HG02938 (cell line): ENCODE measurements at regions not wholly inside any gene's neighbourhood (a gene's known extent, or its start where the extent isn't known, plus 50 kb on each side); places are given as distances from the start of the nearest gene placed in this dataset.

ENCODE experiments used
- ATAC-seq: cut with Tn5 transposase; IDR thresholded peaks from one replicate; pipeline ENCODE4 v1.9.1; 2021; ENCODE audit warnings: mild to moderate bottlenecking, moderate library complexity; ENCODE audit not compliant: unreplicated experiment

DNA sequence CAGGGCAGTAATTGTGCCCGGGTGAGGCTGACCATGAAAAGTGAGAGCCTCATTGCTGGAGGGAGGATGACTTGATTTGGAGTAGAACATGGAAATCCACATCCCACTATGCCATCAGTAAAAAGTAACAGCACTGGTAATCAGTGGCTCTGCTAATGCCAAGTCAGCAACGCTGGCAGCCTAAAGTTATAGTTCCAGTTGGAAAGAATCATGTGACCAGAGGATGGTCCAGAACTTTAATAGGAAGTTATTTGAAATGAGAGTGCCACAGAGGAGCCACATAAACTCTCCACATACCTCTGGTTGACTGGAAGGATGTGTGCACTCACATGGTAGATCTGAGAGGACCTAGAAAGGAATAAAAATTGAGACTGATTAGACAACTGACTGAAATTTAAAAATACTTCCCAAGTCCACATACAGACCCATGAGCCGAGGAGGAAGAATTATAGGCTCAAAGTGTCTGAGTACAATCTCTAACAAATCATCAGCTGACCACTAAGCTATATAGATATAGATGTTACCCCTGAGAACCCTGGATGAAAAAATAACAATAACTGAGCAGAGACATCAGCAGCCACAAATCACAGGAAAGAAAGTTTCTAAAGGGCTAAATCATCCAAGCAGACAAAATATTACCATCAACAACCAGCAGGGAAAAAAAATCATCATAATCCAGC is 346.8 kb downstream of the STK39 start:
- ATAC-seq = no peak

DNA sequence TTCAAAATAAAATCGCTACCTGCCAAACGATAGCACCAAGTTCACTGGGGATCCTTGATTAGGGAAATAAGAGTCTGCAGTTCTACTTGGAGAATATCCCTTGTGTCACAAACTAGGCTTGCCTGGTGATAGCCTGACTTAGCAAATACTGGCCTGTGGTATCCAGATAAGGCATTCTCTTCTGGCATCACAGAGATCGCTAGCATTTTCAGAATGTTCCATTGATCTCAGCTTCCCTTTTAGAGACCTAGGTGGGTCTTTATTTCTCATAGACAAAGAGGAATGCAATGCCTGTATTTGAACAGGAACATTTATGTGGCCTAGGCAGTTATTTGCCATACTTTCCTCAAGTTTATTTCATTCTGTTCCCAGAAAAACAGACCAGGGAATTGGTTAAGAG is 349.1 kb downstream of the STK39 start:
- no peak for ATAC-seq

DNA sequence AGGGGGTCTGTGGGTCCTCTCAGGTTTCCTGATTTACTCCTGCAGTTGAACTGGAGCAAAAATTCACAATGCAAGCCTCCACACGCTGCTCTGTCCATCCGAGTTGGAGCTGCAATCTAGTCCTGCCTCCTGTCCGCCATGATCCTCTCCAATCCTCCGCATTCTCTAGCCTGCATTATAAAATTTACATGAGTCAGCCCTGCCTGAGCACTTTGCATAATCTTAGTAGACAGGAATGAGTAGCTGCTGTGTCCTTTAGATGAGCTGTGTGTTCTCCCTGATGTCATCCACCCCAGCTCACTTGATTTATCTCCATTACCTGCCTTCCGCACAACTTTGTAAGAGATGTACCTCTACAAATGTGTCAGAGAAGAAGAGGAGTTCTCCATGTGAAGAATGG is 355.6 kb downstream of the STK39 start:
- ATAC-seq = no peak

DNA sequence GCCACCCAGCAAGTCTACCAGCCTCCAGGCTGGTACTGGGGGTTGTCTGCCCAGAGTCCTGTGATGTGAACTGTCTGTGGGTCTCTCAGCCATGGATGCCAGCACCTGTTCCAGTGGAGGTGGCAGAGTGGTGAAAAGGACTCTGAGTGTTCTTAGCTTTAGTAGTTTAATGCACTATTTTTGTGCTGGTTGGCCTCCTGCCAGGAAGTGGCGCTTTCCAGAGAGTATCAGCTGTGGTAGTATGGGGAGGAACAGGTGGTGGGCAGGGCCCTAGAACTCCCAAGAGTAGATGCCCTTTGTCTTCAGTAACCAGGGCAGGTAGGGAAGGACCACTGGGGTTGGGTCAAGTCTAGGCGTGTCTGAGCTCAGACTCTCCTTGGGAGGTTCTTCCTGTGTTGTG is 356.7 kb downstream of the STK39 start:
- no peak for ATAC-seq

DNA sequence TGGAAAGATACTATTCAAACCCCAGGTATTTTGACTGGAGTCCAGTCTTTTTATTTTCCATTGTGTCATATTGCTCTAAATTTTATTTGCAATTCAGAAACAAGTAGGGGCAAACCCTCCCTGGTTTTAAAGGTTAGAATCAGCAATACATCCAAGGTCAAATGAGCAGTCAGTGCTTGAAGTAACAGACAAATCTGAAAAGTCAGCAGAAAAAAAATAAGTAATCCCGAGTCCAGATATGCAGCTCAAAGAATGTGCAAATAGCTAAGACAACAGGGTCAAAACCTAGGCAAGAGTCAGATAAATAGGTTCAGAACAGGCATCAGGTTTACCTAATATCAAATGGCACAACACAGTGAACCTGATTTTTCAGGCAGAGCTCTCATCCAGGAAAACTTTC is 367.0 kb downstream of the STK39 start:
- no peak for ATAC-seq

DNA sequence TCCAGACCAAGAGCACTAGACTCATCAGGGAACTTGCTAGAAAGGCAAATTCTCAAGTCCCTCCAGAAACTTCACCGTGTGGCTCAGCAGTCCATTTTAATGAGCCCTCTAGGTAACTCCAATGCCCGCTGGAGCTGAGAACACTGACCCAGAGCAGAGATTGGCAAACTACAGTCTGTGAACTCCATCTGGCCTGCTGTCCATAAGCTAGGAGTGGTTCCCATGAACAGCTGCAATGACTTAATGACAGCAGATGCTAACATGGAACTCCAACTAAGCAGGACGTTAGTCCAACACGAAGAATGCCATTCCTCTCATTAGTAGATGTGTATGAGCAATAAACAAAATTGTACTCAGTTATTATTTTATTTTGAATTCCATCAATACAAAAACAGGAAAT is 371.9 kb downstream of the STK39 start:
- no peak for ATAC-seq

DNA sequence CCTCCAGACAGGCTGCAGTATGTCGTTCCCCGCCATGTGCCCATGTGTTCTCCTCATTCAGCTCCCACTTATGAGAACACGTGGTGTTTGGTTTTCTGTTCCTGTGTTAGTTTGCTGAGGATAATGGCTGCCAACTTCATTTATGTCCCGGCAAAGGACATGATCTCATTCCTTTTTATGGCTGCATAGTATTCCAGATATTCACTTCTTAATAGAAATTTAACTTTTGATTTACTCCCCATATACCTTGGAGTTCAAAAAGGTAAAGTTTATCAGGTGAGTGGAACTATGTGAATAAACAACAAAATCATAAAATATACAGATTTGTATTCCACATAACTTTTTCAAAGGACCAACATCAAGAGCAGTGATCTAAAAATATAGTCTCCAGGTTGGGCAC is 372.6 kb downstream of the STK39 start:
- ATAC-seq = no peak

DNA sequence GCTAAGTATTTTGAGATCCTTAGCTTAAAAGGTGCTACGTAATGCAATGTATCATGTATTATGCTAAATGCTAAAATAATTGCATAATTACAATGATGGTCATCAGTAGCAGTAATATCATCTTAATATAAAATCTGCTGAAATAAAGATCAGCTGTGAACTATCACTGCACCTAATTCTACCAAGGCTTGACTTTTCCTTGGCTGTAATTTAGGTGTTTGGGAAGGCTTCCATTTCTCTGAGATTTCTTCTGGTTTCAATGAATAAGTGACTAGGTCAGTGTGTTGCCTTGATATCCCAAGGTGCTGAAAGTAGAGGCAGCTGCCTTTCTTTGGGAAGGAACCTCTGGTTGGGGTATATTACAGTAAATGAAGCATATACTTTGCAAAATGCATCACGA is 376.1 kb downstream of the STK39 start:
- no peak for ATAC-seq

DNA sequence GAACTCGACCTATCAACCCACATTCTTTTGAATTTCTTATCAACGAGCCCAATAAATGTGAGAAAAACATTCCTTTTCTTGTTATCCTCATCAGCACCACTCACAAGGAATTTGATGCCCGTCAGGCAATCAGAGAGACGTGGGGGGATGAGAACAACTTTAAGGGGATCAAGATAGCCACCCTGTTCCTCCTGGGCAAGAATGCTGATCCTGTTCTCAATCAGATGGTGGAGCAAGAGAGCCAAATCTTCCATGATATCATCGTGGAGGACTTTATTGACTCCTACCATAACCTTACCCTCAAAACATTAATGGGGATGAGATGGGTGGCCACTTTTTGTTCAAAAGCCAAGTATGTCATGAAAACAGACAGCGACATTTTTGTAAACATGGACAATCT is 378.2 kb downstream of the STK39 start:
- ATAC-seq = no peak

DNA sequence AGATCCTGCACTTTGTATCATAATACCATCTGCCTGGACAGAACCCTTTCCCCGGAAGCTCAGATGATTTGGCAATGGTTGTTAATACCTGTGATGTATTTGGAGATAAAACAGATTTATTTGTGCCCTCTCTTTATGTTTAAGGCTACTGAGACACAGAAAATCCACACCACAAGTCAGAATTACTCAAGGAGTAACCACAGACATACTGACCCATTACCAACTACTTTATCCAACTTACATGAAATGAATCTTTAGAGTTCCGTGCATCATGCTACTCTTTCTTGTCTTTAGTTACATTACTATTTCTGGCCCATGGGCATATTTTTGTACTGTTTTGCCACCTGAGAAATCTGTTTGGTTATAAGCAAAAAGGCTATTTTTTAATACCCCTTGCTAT is 384.0 kb downstream of the STK39 start:
- ATAC-seq = no peak

DNA sequence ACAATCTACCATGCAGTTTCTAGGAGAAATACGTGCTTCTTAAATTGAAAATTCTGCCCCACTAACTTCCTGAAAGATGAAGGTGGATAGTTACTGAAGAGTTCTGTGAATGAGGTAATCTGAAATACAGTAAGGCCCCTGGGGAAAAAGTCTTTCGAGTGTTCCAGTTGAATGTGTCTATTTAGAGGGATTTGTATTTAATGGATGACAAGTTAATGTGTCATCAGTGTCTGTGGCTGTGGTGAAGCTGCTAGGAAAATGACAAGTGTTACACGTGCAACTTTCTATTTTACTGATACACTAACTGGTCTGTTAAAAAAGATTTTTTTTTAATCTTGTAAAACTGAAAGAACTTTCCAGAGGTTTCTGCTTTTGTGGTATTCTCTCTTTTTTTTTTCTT is 384.6 kb downstream of the STK39 start:
- ATAC-seq = peak; percentile 80

DNA sequence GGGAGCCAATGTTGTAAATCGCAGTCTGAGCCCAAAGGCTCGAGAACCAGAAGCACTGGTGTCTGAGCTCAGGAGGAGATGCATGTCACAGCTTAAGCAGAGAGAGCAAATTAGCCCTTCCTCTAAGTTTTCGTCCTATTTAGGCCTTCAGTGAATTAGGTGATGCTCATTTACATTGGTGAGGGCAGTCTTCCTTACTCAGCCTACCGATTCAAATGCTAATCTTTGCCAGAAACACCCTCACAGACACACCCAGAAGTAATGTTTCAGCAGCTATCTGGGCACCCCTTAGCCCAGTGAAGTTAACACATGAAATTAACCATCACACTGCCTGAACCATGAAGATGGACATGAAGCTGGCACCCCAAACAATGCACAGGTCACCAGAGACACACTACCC is 385.1 kb downstream of the STK39 start:
- ATAC-seq = peak; percentile 5

DNA sequence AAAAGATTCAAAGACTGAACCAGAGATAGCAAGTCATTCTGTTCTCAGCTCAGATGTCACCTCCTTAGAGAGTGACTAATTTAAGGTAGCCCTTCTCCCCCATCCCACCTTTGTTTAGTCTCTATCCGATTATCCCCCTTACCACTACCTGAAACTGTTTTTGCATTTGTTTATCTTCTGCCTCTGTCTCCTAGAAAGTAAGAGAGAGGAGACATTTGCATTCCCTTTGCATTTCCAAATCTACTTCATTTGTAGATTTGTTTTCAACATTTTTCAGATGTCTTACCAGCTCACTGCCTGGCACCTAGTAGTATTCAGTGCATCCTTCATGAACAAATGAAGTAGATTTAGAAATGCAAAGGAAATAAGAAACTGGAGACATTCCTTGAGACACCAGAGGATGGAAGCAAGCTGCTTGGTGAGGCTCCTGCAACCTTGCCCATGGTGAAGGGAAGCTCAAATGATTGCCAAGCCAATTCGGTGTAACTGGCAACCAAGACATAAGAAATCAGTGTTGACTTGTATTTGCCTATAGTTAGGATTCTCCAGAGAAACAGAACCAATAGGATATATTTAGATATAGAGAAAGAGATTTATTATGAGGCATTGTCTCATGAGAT is 385.7 kb downstream of the STK39 start:
- no peak for ATAC-seq

DNA sequence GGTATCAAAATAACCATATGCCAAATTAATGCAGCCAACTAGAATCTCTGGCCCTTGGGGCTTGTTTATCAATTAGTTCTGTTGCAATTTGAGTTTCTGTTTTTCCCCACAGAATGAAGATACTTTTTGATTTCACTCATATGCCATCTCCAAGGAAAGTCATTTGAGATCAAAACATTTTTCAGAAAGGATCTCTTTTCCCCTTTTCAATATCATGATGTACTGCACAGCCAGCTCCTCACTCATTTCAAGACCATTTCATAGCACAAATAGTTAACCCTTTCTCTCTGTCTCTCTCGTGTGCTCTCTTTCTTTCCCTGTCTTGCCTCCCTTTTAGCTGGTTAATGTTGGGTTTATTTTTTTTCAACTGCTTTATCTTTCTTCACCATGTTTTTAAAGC is 387.3 kb downstream of the STK39 start:
- no peak for ATAC-seq

DNA sequence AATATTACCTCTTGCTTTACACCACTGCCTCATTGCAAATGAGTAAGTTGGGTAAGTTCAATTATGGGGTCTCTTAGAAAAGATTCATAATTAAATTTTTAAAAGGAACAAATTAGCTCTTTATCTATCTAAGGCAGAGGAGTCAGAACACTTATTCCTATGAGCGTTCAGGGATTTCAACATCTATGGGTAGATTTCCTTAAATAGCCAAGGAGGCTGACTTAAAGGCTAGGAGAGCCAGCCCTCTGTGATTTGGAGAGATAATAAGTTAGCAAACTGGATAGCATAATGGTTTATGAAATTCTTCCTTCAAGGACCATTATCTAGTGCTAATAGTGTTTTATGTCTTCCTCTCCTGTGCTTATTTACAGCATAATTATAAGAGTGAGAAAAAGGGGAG is 387.7 kb downstream of the STK39 start:
- no peak for ATAC-seq

DNA sequence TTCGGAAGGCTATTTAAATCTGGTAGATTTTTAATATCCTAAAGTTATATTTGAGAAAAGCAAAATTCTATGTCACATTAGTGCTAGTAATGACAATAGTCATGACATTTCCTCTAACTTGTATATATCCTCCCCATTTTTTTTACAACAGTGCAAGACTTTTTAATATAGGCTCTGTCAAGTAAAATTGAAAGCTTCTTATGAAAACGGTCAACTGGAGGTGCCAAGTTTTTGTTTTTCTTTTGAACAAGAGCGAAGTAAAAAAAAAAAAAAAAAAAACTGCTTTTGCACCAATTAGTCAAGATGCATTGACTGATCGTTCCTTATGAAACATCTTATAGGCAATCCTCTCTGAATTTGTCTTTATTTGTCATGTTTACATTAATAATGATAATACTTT is 389.3 kb downstream of the STK39 start:
- no peak for ATAC-seq

DNA sequence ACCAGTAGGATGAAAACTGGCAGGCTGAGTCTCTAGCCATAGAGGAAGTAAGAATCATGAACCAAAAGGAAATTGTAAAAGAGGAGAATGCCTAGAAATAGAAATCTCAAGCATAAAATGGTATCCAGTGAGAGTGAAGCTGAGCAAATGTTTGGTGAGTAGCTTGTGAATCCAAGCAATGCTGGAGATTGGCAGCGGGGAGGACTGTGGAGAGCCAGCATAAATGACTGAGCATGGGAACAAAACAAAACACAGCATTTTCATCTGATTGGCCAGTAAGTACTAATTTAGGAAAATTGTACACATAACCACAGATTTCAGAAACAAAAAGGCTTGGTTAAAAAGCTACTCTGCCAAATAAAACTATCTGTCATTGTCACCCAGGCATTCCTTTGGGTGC is 390.0 kb downstream of the STK39 start:
- ATAC-seq = no peak

DNA sequence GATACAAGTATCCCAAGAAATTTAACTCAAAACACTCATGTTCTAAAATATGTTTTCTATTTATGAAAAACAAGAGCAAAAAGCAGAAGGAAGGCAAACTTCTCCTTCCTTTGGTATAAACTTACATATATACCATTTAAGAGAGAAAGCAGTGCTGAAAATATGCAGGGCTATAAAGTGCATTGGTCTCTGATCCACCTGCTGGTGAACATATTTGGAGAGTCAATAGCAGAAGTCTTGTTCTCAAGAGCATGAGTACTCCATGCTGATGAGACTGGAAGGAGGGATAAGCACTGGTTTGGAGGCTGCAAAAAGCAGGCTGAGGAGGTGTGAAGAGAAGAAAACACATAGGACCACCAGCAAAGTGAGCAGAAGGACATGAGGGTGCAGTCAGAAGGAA is 391.2 kb downstream of the STK39 start:
- no peak for ATAC-seq

DNA sequence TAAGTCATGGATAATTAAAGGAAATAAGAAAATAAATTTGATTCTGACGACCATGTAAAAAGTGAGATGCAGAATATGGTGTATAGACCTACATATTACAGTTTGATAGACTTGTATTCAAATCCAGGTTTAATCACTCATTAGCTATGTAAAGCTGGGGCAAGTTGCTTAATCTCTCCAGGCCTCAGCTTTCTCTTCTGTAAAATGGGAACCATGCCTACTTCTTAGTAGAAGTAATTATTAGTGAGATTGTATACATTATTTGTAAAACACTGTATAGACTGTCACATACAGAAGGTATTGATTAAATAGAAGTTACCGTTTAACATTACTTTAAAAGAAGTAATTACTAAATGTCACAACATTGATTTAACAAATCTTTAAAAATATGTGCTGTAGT is 392.2 kb downstream of the STK39 start:
- ATAC-seq = no peak

DNA sequence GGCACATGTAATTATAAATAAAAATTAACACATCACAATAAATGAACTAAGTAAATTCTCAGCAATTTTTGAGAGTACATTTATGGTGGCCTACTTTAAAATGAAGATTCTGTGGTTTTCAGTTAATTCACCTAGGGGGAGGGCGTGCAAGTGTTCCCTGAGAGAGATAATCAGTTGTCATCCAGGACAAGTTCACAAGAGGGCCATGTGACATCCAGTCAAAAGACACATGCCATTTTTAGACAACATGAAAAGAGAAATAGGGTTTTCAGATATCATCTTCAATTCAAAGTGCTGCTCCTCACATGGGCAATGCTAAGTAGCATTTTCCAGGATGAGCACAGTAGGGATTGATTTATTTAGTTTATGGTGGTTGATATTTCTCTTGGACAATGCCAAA is 393.7 kb downstream of the STK39 start:
- ATAC-seq = no peak

DNA sequence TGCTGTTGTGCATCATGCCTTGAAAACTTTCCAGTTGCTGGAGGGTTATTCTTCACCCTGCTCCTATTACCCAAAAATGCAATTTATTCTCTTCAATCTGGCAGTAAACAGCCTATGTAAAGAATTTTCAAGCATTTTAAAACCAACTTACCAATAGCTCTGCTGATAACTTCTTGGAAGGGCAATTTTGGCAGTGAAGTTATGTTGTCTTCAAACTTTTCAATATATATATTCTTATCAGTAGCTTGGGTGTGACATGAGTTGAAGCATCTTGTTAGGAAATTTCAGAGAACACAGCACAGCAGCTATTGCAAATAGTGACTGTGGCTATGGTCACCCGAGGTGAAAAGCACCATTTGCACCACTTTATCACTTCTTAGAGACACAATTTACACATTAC is 395.5 kb downstream of the STK39 start:
- ATAC-seq = no peak

DNA sequence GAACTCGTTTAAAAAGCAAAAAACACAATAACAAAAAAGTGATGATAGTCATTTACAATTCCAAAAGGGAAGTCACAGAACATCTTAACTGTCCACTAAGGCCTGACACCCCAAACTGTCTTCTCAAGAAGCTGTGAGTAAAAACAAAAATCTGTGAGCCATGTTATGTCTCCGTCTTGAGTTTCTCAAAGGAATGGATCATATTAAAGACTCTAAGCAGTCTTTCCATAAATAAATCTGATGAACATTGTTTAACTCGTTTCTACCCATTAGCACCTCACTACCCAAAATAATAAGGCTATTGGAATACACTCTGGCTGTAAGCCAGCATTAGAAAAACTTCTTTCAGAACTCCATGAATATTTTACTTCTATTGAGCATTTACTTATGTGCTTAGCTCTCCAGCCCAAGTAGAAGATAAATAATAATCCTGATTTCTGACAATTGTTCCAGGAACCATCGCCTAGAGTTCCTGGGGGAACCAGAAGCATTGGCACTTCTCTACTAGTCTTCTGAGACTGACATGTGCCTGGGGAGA is 396.0 kb downstream of the STK39 start:
- ATAC-seq = no peak
